DMS79 (cell line): ENCODE measurements at regions not wholly inside any gene's neighbourhood (a gene's known extent, or its start where the extent isn't known, plus 50 kb on each side); places are given as distances from the start of the nearest gene placed in this dataset.

ENCODE experiments used
- DNase-seq: peaks from one replicate; lab custom pipeline; 2025; lab: John Stamatoyannopoulos, UW

DNA sequence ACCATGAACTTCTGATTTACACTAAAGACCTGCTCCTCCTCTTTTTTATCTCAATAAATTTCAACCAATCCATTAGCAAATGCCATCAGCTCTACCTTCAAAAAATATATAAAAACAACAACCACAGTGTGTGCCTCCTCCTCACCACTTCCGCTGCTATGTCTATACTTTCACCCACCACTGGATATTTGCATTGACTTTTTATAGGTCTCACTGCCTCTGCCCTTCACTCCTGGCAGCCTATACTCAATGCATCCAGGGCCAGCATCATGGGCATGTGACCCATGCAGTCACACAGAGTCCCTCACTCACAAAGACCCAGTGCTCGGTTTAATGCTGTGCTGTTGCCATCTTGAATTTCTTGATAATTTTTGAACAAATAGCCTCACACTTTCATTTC, 53.5 kb upstream of the CCDC54 start:
- DNase-seq: no peak

DNA sequence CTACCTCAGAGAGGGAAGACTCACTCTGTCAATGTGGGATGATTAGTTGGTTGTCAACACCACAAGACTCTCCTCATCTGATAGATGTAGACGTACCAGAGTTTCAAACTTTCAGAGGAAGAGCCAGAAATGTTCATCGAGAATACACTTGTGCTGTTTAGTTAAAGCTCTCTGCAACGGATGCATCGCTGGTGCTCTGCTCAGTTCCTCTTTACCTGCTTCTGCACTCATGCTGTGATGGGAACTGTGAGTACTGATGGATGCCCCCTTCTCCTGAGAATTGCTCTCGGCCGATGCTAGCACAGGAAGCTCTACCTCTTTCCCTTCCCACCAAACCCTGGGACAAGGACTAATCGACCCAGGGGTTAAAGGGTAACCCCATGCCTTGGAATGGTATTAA, 51.8 kb upstream of the CCDC54 start:
- DNase-seq: no peak
